Choroid plexus epithelial cell (primary cell): ENCODE measurements at regions not wholly inside any gene's neighbourhood (a gene's known extent, or its start where the extent isn't known, plus 50 kb on each side); places are given as distances from the start of the nearest gene placed in this dataset.

Experiments used
- DNase-seq: peaks from one replicate; pipeline ENCODE4 v3.0.0-alpha.2; 2010; ENCODE audit warnings: low read depth
- H3K4me3 ChIP-seq: 2 replicates; pipeline ENCODE4 v1.5.1; 2011; ENCODE audit warnings: low read depth, mild to moderate bottlenecking, control low read depth, low read length, moderate library complexity
- CTCF ChIP-seq: conservative IDR thresholded peaks from 2 replicates; pipeline ENCODE4 v1.5.1; 2011; ENCODE audit warnings: low read depth, mild to moderate bottlenecking, control low read depth, inconsistent platforms, low read length, moderate library complexity

- no peak overlapping the region for H3K4me3 ChIP-seq
- no peak for DNase-seq
- no peak for TF ChIP-seq CTCF
Observed at GRCh38 chr6:6901945-6902344, 205.8 kb upstream of the RREB1 start.

GRCh38 chr6:6905961-6906518, 201.7 kb upstream of the RREB1 start:
- no peak overlapping the region for H3K4me3 ChIP-seq
- no peak for TF ChIP-seq CTCF
- DNase-seq, result no peak

GRCh38 chr6:6906570-6907213, 201.1 kb upstream of the RREB1 start:
- DNase-seq, result no peak
- TF ChIP-seq CTCF, result no peak

GRCh38 chr6:6907286-6907685, 200.5 kb upstream of the RREB1 start:
- no peak for DNase-seq
- no peak overlapping the region for H3K4me3 ChIP-seq
- TF ChIP-seq CTCF, result no peak

More at GRCh38 chr6:6906570-6907213, 201.1 kb upstream of the RREB1 start:
- H3K4me3 ChIP-seq, result no peak overlapping the region

GRCh38 chr6:6908121-6908520, 199.6 kb upstream of the RREB1 start:
- no peak for TF ChIP-seq CTCF
- H3K4me3 ChIP-seq, result no peak overlapping the region

GRCh38 chr6:6909111-6909510, 198.7 kb upstream of the RREB1 start:
- no peak overlapping the region for H3K4me3 ChIP-seq
- TF ChIP-seq CTCF, result no peak
- no peak for DNase-seq

More at GRCh38 chr6:6908121-6908520, 199.6 kb upstream of the RREB1 start:
- no peak for DNase-seq

- no peak for TF ChIP-seq CTCF
- H3K4me3 ChIP-seq, result no peak overlapping the region
- no peak for DNase-seq
Observed at GRCh38 chr6:6910734-6911295, 196.9 kb upstream of the RREB1 start.
